Neuronal stem cell (in vitro differentiated cells): ENCODE measurements at regions not wholly inside any gene's neighbourhood (a gene's known extent, or its start where the extent isn't known, plus 50 kb on each side); places are given as distances from the start of the nearest gene placed in this dataset.

Experiments used
- DNase-seq: peaks from one replicate; pipeline ENCODE4 v3.0.0-alpha.2; 2013; ENCODE audit warnings: low spot score
- H2AFZ ChIP-seq: one replicate; pipeline ENCODE4 v1.6.1; 2013; ENCODE audit warnings: mild to moderate bottlenecking, low read length, inconsistent platforms
- H2AK5ac ChIP-seq: 2 replicates; pipeline ENCODE4 v1.6.1; 2013; ENCODE audit warnings: low read depth, mild to moderate bottlenecking, inconsistent platforms, low read length, moderate library complexity, mixed read lengths
- H2BK120ac ChIP-seq: 2 replicates; pipeline ENCODE4 v1.6.1; 2013; ENCODE audit warnings: low read depth, mild to moderate bottlenecking, inconsistent platforms, low read length, moderate library complexity, mixed read lengths
- H2BK12ac ChIP-seq: one replicate; pipeline ENCODE4 v1.6.1; 2013; ENCODE audit warnings: low read length, inconsistent platforms
- H2BK15ac ChIP-seq: 2 replicates; pipeline ENCODE4 v1.6.1; 2013; ENCODE audit warnings: mild to moderate bottlenecking, low read length, inconsistent platforms, mixed read lengths
- H2BK5ac ChIP-seq: one replicate; pipeline ENCODE4 v1.6.1; 2013; ENCODE audit warnings: inconsistent platforms, mild to moderate bottlenecking, low read length, moderate library complexity
- H3K14ac ChIP-seq: one replicate; pipeline ENCODE4 v1.6.1; 2013; ENCODE audit warnings: low read length, inconsistent platforms
- H3K18ac ChIP-seq: 2 replicates; pipeline ENCODE4 v1.6.1; 2013; ENCODE audit warnings: low read length, inconsistent platforms
- H3K23ac ChIP-seq: 2 replicates; pipeline ENCODE4 v1.6.1; 2013; ENCODE audit warnings: low read depth, mild to moderate bottlenecking, mixed read lengths, low read length, inconsistent platforms; ENCODE audit not compliant: poor library complexity
- H3K27ac ChIP-seq: replicated peaks from 3 replicates; pipeline ENCODE4 v1.5.1; 2013; ENCODE audit warnings: low read length, inconsistent platforms
- H3K27me3 ChIP-seq, 3 experiments: 2 replicates each; pipeline ENCODE4 v1.6.1; 2013; ENCODE audit warnings: low read length in 3 of 3, mild to moderate bottlenecking in 2 of 3, inconsistent platforms in 1 of 3, low read depth in 1 of 3, mixed read lengths in 1 of 3, moderate library complexity in 1 of 3; ENCODE audit not compliant: control insufficient read depth in 3 of 3, insufficient read depth in 3 of 3
- H3K36me3 ChIP-seq, 2 donors: replicated peaks in 1 of 2; 2 replicates each; pipeline ENCODE4 v1.6.1; 2013; ENCODE audit warnings: low read length in 2 of 2; ENCODE audit not compliant: control insufficient read depth in 2 of 2, insufficient read depth in 2 of 2
- H3K4ac ChIP-seq: 2 replicates; pipeline ENCODE4 v1.6.1; 2013; ENCODE audit warnings: inconsistent platforms, mild to moderate bottlenecking, low read length, moderate library complexity
- H3K4me1 ChIP-seq, 2 donors: 1 replicate in 1 of 2; 2 replicates in 1 of 2; pipeline ENCODE4 v1.6.1; 2013; ENCODE audit warnings: low read length in 2 of 2, low read depth in 1 of 2; ENCODE audit not compliant: control insufficient read depth in 2 of 2, insufficient read depth in 1 of 2
- H3K4me2 ChIP-seq: one replicate; pipeline ENCODE4 v1.6.1; 2013; ENCODE audit warnings: mild to moderate bottlenecking, low read length, inconsistent platforms; ENCODE audit not compliant: insufficient read depth, poor library complexity, severe bottlenecking
- H3K4me3 ChIP-seq, 2 donors: 2 replicates each; pipeline ENCODE4 v1.5.1; 2013; ENCODE audit warnings: low read length in 2 of 2, mild to moderate bottlenecking in 2 of 2, inconsistent platforms in 1 of 2, moderate library complexity in 1 of 2
- H3K79me1 ChIP-seq: one replicate; pipeline ENCODE4 v1.6.1; 2013; ENCODE audit warnings: low read depth, mild to moderate bottlenecking, inconsistent platforms, low read length, moderate library complexity
- H3K9ac ChIP-seq: one replicate; pipeline ENCODE4 v1.6.1; 2013; ENCODE audit warnings: mild to moderate bottlenecking, low read depth, low read length, inconsistent platforms; ENCODE audit not compliant: poor library complexity
- H3K9me3 ChIP-seq, 2 donors: replicated peaks in 1 of 2; 2 replicates each; pipeline versions ENCODE3 to v1.6.1; 2013; ENCODE audit warnings: low read length in 2 of 2, mild to moderate bottlenecking in 2 of 2, inconsistent platforms in 1 of 2, low read depth in 1 of 2, mixed read lengths in 1 of 2, moderate library complexity in 1 of 2; ENCODE audit not compliant: control insufficient read depth in 2 of 2, insufficient read depth in 1 of 2
- H4K8ac ChIP-seq: one replicate; pipeline ENCODE4 v1.6.1; 2013; ENCODE audit warnings: low read depth, mild to moderate bottlenecking, inconsistent platforms, low read length, moderate library complexity
- H4K91ac ChIP-seq: one replicate; pipeline ENCODE4 v1.6.1; 2013; ENCODE audit warnings: low read length, low read depth, mild to moderate bottlenecking, inconsistent platforms; ENCODE audit not compliant: poor library complexity
- WGBS, 2 donors: extraction: QIAGEN DNeasy Blood & Tissue Kit; methylation state at CpG; one replicate each; pipeline ENCODE4 v1.1.7; 2013; ENCODE audit warnings: missing lambda C conversion rate in 2 of 2, mixed read lengths in 1 of 2; ENCODE audit not compliant: insufficient read length in 2 of 2, insufficient replicate concordance in 1 of 2; ENCODE audit errors: extremely low coverage in 2 of 2; 5-methylcytosine and 5-hydroxymethylcytosine counted together

DNA sequence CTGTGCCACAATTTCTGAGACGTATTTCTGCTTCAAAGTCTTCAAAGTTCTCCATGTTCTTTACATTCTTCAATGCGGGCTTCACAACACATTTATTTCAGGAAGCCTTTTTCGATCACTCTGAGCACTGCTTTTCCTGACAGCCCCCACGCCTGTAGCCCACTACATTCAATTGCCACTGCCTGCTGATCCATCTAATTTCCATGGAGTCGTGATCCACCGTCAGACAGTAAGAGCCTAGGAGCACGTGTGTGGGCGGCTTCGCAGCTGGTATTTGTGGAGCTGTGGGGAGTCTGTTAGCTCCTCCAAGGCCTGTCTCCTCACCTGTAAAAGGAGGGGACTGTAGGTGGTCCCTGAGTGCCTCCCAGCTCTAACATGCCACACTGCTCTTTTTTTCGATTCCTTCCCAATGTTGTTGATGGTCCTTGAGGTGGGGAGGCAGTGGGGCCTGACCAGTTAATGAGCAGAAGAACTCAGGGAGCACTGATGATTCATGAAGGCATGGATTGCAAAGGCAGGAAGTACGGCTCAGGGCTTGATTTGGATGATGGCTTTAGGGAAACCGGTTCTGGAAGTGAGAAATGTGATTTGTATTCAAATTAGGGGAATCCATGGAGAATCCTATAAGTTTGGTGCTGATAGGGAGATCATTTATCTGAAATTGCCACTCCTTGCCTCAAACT lies 401.1 kb upstream of the PODXL start:
- no CpG with 5 or more reads among the region's 12 CpGs for WGBS, 2 donors
- no peak overlapping the region for H3K9ac ChIP-seq
- no peak overlapping the region for H2BK5ac ChIP-seq
- H3K27me3 ChIP-seq: no peaks in the 10 kb centered on the region
- H4K8ac ChIP-seq: no peak overlapping the region
- H3K36me3 ChIP-seq: no peaks in the 10 kb centered on the region
- no peak overlapping the region for H3K4ac ChIP-seq
- no peak overlapping the region for H2AFZ ChIP-seq
- no peak overlapping the region for H3K14ac ChIP-seq
- no peak overlapping the region for H4K91ac ChIP-seq
- H3K4me2 ChIP-seq: no peak overlapping the region
- H3K79me1 ChIP-seq: no peaks in the 10 kb centered on the region
- no peak overlapping the region for H2BK120ac ChIP-seq
- H2AK5ac ChIP-seq: no peak overlapping the region
- no peak overlapping the region for H3K23ac ChIP-seq
- H3K18ac ChIP-seq: no peak overlapping the region
- DNase-seq: no peak
- no peak overlapping the region for H3K27ac ChIP-seq
- peaks cover 0 to 5% of the 10 kb centered on the region in 2 donors for H3K4me1 ChIP-seq
- no peak overlapping the region for H2BK15ac ChIP-seq
- H2BK12ac ChIP-seq: no peak overlapping the region
- no peak overlapping the region for H3K4me3 ChIP-seq
- H3K9me3 ChIP-seq: peaks cover 0 to 2% of the 10 kb centered on the region in 2 donors

- WGBS, 2 donors: no CpG with 5 or more reads among the region's 1 CpG
- DNase-seq: no peak
These were observed 400.4 kb upstream of the PODXL start for GRCh38 chr7:131956864-131957263.

GRCh38 chr7:131955679-131956078 lies 399.3 kb upstream of the PODXL start:
- Histone ChIP-seq H4K91ac (no peak overlapping the region), H3K9ac (no peak overlapping the region), H3K27ac (no peak overlapping the region), H2AFZ (no peak overlapping the region), H3K4me1 (peaks cover 0 to 4% of the 10 kb centered on the region in 2 donors), H2AK5ac (no peak overlapping the region), H3K9me3 (peaks cover 0 to 3% of the 10 kb centered on the region in 2 donors), H3K36me3 (no peaks in the 10 kb centered on the region), H4K8ac (no peak overlapping the region), H3K18ac (no peak overlapping the region), H2BK12ac (no peak overlapping the region), H2BK15ac (no peak overlapping the region), H3K14ac (no peak overlapping the region), H2BK120ac (no peak overlapping the region), H3K4me3 (no peak overlapping the region), H3K27me3 (no peaks in the 10 kb centered on the region), H3K23ac (no peak overlapping the region), H2BK5ac (no peak overlapping the region), H3K79me1 (no peaks in the 10 kb centered on the region), H3K4ac (no peak overlapping the region), H3K4me2 (no peak overlapping the region)
- WGBS, 2 donors: no CpG with 5 or more reads among the region's 2 CpGs
- DNase-seq: no peak

More at GRCh38 chr7:131956864-131957263, 400.4 kb upstream of the PODXL start:
- no peak overlapping the region for H2BK120ac ChIP-seq
- peaks cover 0 to 2% of the 10 kb centered on the region in 2 donors for H3K9me3 ChIP-seq
- no peak overlapping the region for H3K4me2 ChIP-seq
- H3K27ac ChIP-seq: no peak overlapping the region
- H2BK5ac ChIP-seq: no peak overlapping the region
- peaks cover 0 to 5% of the 10 kb centered on the region in 2 donors for H3K4me1 ChIP-seq
- H3K9ac ChIP-seq: no peak overlapping the region
- no peak overlapping the region for H4K91ac ChIP-seq
- H2AFZ ChIP-seq: no peak overlapping the region
- no peak overlapping the region for H3K14ac ChIP-seq
- no peaks in the 10 kb centered on the region for H3K27me3 ChIP-seq
- H2BK12ac ChIP-seq: no peak overlapping the region
- H3K4me3 ChIP-seq: no peak overlapping the region
- H2AK5ac ChIP-seq: no peak overlapping the region
- no peak overlapping the region for H4K8ac ChIP-seq
- H3K18ac ChIP-seq: no peak overlapping the region
- H3K23ac ChIP-seq: no peak overlapping the region
- H2BK15ac ChIP-seq: no peak overlapping the region
- no peak overlapping the region for H3K4ac ChIP-seq
- no peaks in the 10 kb centered on the region for H3K79me1 ChIP-seq
- H3K36me3 ChIP-seq: no peaks in the 10 kb centered on the region

DNA sequence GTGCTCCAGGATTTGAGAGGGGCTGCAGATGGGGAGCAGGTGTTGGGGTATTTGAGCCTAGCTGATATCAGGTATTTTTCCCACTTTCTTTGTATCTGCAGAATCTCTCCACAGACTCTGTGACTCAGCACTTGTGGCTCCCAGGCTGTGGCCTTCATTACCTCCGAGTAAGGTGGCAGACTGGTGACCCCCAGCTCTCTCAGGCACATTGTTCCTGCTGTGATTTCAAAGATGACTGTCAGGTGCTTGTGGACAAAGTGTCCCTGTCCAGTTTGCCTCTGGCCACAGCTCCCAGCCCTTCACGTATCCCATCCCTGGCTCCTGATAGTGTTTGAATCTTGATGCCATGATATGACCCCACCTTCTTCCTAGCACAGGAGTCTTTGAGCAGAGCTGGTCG lies 396.8 kb upstream of the PODXL start:
- Histone ChIP-seq H3K4me2 (no peak overlapping the region), H3K79me1 (no peaks in the 10 kb centered on the region), H3K27me3 (no peaks in the 10 kb centered on the region), H2BK5ac (no peak overlapping the region), H3K4ac (no peak overlapping the region), H2BK12ac (no peak overlapping the region), H4K91ac (no peak overlapping the region), H3K14ac (no peak overlapping the region), H3K9me3 (peaks cover 0 to 3% of the 10 kb centered on the region in 2 donors), H4K8ac (no peak overlapping the region), H3K23ac (no peak overlapping the region), H2BK120ac (no peak overlapping the region), H3K27ac (no peak overlapping the region), H2AK5ac (no peak overlapping the region), H3K4me3 (no peak overlapping the region), H2BK15ac (no peak overlapping the region), H2AFZ (no peak overlapping the region), H3K36me3 (no peaks in the 10 kb centered on the region), H3K9ac (no peak overlapping the region), H3K18ac (no peak overlapping the region), H3K4me1 (peaks cover 0 to 5% of the 10 kb centered on the region in 2 donors)
- DNase-seq: no peak
- no CpG with 5 or more reads among the region's 3 CpGs for WGBS, 2 donors
